ENCODE measurements at regions not wholly inside any gene's neighbourhood (a gene's known extent, or its start where the extent isn't known, plus 50 kb on each side); places are given as distances from the start of the nearest gene placed in this dataset.

DNA sequence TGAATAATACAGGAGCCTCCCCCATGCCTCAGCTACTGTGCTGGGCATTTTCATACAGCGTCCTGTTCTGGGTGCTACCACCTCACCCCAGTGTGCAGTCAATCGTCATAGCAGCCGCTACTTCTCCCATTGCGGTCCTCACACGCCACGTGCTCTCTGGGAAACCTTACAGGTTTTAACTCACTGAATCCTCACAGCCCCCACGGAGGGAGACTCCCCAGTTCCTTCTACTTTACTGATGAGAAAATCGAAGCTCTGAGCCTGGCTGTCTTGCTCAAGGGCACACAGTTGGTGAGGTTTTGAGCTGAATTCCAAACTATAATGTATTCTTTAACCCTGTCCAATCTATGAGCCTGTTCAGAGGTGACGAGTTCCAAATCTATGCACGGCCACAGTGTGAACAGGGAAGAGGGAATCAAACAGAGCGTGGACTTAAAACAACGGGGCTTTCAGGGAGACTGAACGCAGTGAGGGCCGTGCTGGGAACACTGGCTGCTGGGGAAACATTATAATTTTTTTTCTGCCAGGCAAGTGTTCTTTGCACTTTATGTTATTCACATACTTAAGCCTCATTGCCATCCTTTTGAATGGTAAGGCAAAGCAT, 421.5 kb downstream of the BRD1 start:
- no peaks in the 10 kb centered on the region for H3K27me3 ChIP-seq (replicated peaks in 1 of 4; ENCODE audit: control extremely low read depth in 1 of 4, control insufficient read depth in 3 of 4, insufficient read depth in 4 of 4, low read length in 3 of 4)
- no peak overlapping the region for H3K4me3 ChIP-seq (ENCODE audit: control extremely low read depth in 1 of 5, extremely low read depth in 1 of 5, insufficient read depth in 1 of 5, low read depth in 2 of 5, low read length in 4 of 5)
- H3K4me2 ChIP-seq (replicated peaks; ENCODE audit: low read depth, low read length, poor library complexity, severe bottlenecking): no peak overlapping the region
- no peak overlapping the region for H3K9ac ChIP-seq (ENCODE audit: low read length)
- TF ChIP-seq EZH2 (IDR thresholded peaks at IDR 0.05; ENCODE audit: borderline replicate concordance, insufficient read depth, low read depth, low read length, poor library complexity, severe bottlenecking): no peak
- TF ChIP-seq, protein P1, sequence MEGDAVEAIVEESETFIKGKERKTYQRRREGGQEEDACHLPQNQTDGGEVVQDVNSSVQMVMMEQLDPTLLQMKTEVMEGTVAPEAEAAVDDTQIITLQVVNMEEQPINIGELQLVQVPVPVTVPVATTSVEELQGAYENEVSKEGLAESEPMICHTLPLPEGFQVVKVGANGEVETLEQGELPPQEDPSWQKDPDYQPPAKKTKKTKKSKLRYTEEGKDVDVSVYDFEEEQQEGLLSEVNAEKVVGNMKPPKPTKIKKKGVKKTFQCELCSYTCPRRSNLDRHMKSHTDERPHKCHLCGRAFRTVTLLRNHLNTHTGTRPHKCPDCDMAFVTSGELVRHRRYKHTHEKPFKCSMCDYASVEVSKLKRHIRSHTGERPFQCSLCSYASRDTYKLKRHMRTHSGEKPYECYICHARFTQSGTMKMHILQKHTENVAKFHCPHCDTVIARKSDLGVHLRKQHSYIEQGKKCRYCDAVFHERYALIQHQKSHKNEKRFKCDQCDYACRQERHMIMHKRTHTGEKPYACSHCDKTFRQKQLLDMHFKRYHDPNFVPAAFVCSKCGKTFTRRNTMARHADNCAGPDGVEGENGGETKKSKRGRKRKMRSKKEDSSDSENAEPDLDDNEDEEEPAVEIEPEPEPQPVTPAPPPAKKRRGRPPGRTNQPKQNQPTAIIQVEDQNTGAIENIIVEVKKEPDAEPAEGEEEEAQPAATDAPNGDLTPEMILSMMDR (IDR thresholded peaks at IDR 0.05): no peak
- DNase-seq: no peak
- no peaks in the 10 kb centered on the region for H3K36me3 ChIP-seq (replicated peaks in 1 of 2; ENCODE audit: control extremely low read depth in 1 of 2, control insufficient read depth in 1 of 2, extremely low read depth in 1 of 2, insufficient read depth in 2 of 2, low read length in 1 of 2)
- Mint-ChIP-seq H3K27ac (no peak overlapping the region), H3K9me3 (ENCODE audit: insufficient read depth) (peaks cover 3% of the 10 kb centered on the region), H3K27me3 (peaks cover under 1% of the 10 kb centered on the region), H3K4me3 (no peak overlapping the region), H3K4me1 (no peaks in the 10 kb centered on the region)
- intact Hi-C loops (cut with micrococcal nuclease): no loop called here
- 89% methylated on average over 9 of the region's 14 CpGs for WGBS (ENCODE audit: insufficient coverage)
- no peaks in the 10 kb centered on the region for H3K79me2 ChIP-seq (ENCODE audit: control insufficient read depth, insufficient read depth, low read length)
- no peak overlapping the region for H3K27ac ChIP-seq (ENCODE audit: low read length in 2 of 2)
- ATAC-seq (ENCODE audit: low read depth): no peak
- CTCF ChIA-PET: no interaction called here
- H2AFZ ChIP-seq (ENCODE audit: insufficient read depth, low read depth, low read length, poor library complexity, severe bottlenecking): no peak overlapping the region
- POLR2A ChIA-PET: no interaction called here
- H4K20me1 ChIP-seq (ENCODE audit: control insufficient read depth, insufficient read depth, low read length, poor library complexity, severe bottlenecking): no peaks in the 10 kb centered on the region
- peaks cover 1 to 7% (median 3%) of the 10 kb centered on the region in 3 donors for H3K9me3 ChIP-seq (ENCODE audit: control extremely low read depth in 1 of 3, control insufficient read depth in 2 of 3, insufficient read depth in 1 of 3, low read length in 2 of 3)
- no peaks in the 10 kb centered on the region for H3K4me1 ChIP-seq (ENCODE audit: control insufficient read depth in 2 of 2, insufficient read depth in 2 of 2, low read length in 2 of 2)

DNA sequence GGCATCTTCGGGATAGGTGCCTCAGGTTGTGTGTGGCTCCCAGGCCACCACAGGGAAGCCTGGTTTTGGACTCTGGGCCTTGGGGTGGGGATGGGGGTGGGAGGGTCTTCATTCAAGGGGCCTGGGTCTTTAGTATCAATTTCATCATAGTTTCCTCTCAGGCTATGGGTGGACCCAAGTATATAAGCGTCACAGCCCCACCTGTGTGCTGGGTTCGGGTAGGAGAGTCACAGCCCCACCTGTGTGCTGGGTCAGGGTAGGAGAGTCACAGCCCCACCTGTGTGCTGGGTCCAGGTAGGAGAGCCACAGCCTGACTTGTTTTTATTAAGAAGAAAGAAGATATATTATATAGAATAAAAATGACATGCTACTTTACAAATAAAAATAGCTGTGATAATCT, 422.1 kb downstream of the BRD1 start:
- H3K4me3 ChIP-seq (ENCODE audit: control extremely low read depth in 1 of 5, extremely low read depth in 1 of 5, insufficient read depth in 1 of 5, low read depth in 2 of 5, low read length in 4 of 5): no peak overlapping the region
- H3K27me3 ChIP-seq (replicated peaks in 1 of 4; ENCODE audit: control extremely low read depth in 1 of 4, control insufficient read depth in 3 of 4, insufficient read depth in 4 of 4, low read length in 3 of 4): no peaks in the 10 kb centered on the region
- no peaks in the 10 kb centered on the region for H3K79me2 ChIP-seq (ENCODE audit: control insufficient read depth, insufficient read depth, low read length)
- no peak overlapping the region for H2AFZ ChIP-seq (ENCODE audit: insufficient read depth, low read depth, low read length, poor library complexity, severe bottlenecking)
- ChIA-PET CTCF (no interaction called here), POLR2A (no interaction called here)
- Mint-ChIP-seq H3K27me3 (no peaks in the 10 kb centered on the region), H3K4me3 (no peak overlapping the region), H3K4me1 (no peaks in the 10 kb centered on the region), H3K9me3 (ENCODE audit: insufficient read depth) (peaks cover 3% of the 10 kb centered on the region), H3K27ac (no peak overlapping the region)
- no peak for DNase-seq
- no peaks in the 10 kb centered on the region for H4K20me1 ChIP-seq (ENCODE audit: control insufficient read depth, insufficient read depth, low read length, poor library complexity, severe bottlenecking)
- ATAC-seq (ENCODE audit: low read depth): no peak
- H3K9me3 ChIP-seq (ENCODE audit: control extremely low read depth in 1 of 3, control insufficient read depth in 2 of 3, insufficient read depth in 1 of 3, low read length in 2 of 3): peaks cover 1 to 7% (median 3%) of the 10 kb centered on the region in 3 donors
- H3K27ac ChIP-seq (ENCODE audit: low read length in 2 of 2): no peak overlapping the region
- H3K4me2 ChIP-seq (replicated peaks; ENCODE audit: low read depth, low read length, poor library complexity, severe bottlenecking): no peak overlapping the region
- intact Hi-C loops (cut with micrococcal nuclease): no loop called here
- H3K36me3 ChIP-seq (replicated peaks in 1 of 2; ENCODE audit: control extremely low read depth in 1 of 2, control insufficient read depth in 1 of 2, extremely low read depth in 1 of 2, insufficient read depth in 2 of 2, low read length in 1 of 2): no peaks in the 10 kb centered on the region
- TF ChIP-seq, protein P1 (IDR thresholded peaks at IDR 0.05): no peak
- no peak for TF ChIP-seq EZH2 (IDR thresholded peaks at IDR 0.05; ENCODE audit: borderline replicate concordance, insufficient read depth, low read depth, low read length, poor library complexity, severe bottlenecking)
- H3K4me1 ChIP-seq (ENCODE audit: control insufficient read depth in 2 of 2, insufficient read depth in 2 of 2, low read length in 2 of 2): no peaks in the 10 kb centered on the region
- no peak overlapping the region for H3K9ac ChIP-seq (ENCODE audit: low read length)
- 100% methylated on average over 1 of the region's 3 CpGs for WGBS (ENCODE audit: insufficient coverage)
